Endothelial cell of umbilical vein (primary cell): ENCODE measurements at regions not wholly inside any gene's neighbourhood (a gene's known extent, or its start where the extent isn't known, plus 50 kb on each side); places are given as distances from the start of the nearest gene placed in this dataset.
"Not testable (repeated sequence)": the region's sequence is repeated elsewhere in the genome, so short reads cannot be mapped to it uniquely, and the experiment has no call there.

Experiments used
- BruUV-seq: library from RNA; stranded (reverse); fragments of 400-500 nt; replicated peaks from 2 replicates; lab custom pipeline; 2021; lab: Mats Ljungman, UMichigan
- CTCF ChIA-PET: fragments of 300-600, 350-600 bp; sonication (Branson Sonifier 250); formaldehyde crosslinking; loops from one replicate; lab custom pipeline; 2021; ENCODE audit warnings: antibody characterized with exemption, inconsistent platforms; lab: Charles Lee
- POLR2A ChIA-PET: fragments of 300-600, 350-600 bp; sonication (Branson Sonifier 250); formaldehyde crosslinking; loops from one replicate; lab custom pipeline; 2021; ENCODE audit warnings: antibody characterized with exemption, inconsistent platforms; lab: Charles Lee
- DNase-seq: peaks from one replicate; pipeline ENCODE4 v3.0.0-alpha.2; 2011; ENCODE audit warnings: low read depth, low spot score
- FAIRE-seq: peaks from 2 replicates; lab custom pipeline; 2011; peaks lifted over from hg19 to GRCh38; lab: Jason Lieb, UNC
- H2AFZ ChIP-seq: 2 replicates; pipeline ENCODE4 v1.6.0; 2012; ENCODE audit warnings: low read depth, low read length, control low read depth, inconsistent platforms
- H3K27ac ChIP-seq: 2 replicates; pipeline ENCODE4 v1.5.1; 2011; ENCODE audit warnings: low read depth, mild to moderate bottlenecking, control low read depth, low read length, moderate library complexity; ENCODE audit not compliant: insufficient read depth
- H3K27me3 ChIP-seq, 2 experiments: 2 replicates each; pipeline versions ENCODE4 v1.6.0 to v1.6.1; 2011; ENCODE audit warnings: low read length in 2 of 2, mixed read lengths in 1 of 2; ENCODE audit not compliant: control insufficient read depth in 2 of 2, insufficient read depth in 2 of 2
- H3K36me3 ChIP-seq, 2 experiments: 2 replicates in 1 of 2; 3 replicates in 1 of 2; pipeline ENCODE4 v1.5.1; 2011; ENCODE audit warnings: low read length in 2 of 2, mild to moderate bottlenecking in 1 of 2, moderate library complexity in 1 of 2; ENCODE audit not compliant: control insufficient read depth in 2 of 2, insufficient read depth in 2 of 2; ENCODE audit errors: extremely low read depth in 1 of 2
- H3K4me1 ChIP-seq: 3 replicates; pipeline ENCODE4 v1.5.1; 2011; ENCODE audit warnings: mild to moderate bottlenecking, low read length; ENCODE audit not compliant: control insufficient read depth, insufficient read depth; ENCODE audit errors: extremely low read depth
- H3K4me2 ChIP-seq: 2 replicates; pipeline ENCODE4 v1.6.1; 2011; ENCODE audit warnings: low read length, control low read depth, mixed read lengths; ENCODE audit not compliant: insufficient read depth
- H3K4me3 ChIP-seq, 3 experiments: fragments of 200-600 bp in 1 of 3; sonication (generic), shearing (Covaris generic) in 1 of 3; replicated peaks in 1 of 3; 2 replicates each; pipeline ENCODE4 v1.5.1; 2011 to 2016; ENCODE audit warnings: control low read depth in 3 of 3, low read length in 3 of 3, mild to moderate bottlenecking in 2 of 3, inconsistent platforms in 1 of 3, low read depth in 1 of 3, moderate library complexity in 1 of 3; ENCODE audit not compliant: insufficient read depth in 1 of 3
- H3K79me2 ChIP-seq: 2 replicates; pipeline ENCODE4 v1.6.0; 2012; ENCODE audit warnings: low read length, inconsistent platforms; ENCODE audit not compliant: control insufficient read depth, insufficient read depth
- H3K9ac ChIP-seq: replicated peaks from 2 replicates; pipeline ENCODE3; 2011; ENCODE audit warnings: low read length, control low read depth; ENCODE audit not compliant: insufficient read depth; ENCODE audit errors: extremely low read depth
- H3K9me1 ChIP-seq: replicated peaks from 3 replicates; pipeline ENCODE4 v1.6.0; 2011; ENCODE audit warnings: mild to moderate bottlenecking, low read length; ENCODE audit not compliant: control insufficient read depth, insufficient read depth; ENCODE audit errors: extremely low read depth
- H3K9me3 ChIP-seq: replicated peaks from 2 replicates; pipeline ENCODE4 v1.5.1; 2012; ENCODE audit warnings: low read length, inconsistent platforms; ENCODE audit not compliant: control insufficient read depth, insufficient read depth
- H4K20me1 ChIP-seq: replicated peaks from 2 replicates; pipeline ENCODE3; 2011; ENCODE audit warnings: mild to moderate bottlenecking, low read length; ENCODE audit not compliant: control insufficient read depth, insufficient read depth; ENCODE audit errors: extremely low read depth
- CTCF ChIP-seq, 2 donors: IDR thresholded peaks; 1 replicate in 1 of 2; 2 replicates in 1 of 2; pipeline ENCODE4 v1.5.1; 2011; ENCODE audit warnings: low read length in 2 of 2, mild to moderate bottlenecking in 2 of 2, moderate library complexity in 2 of 2, control low read depth in 1 of 2, inconsistent platforms in 1 of 2, low read depth in 1 of 2; ENCODE audit not compliant: insufficient read depth in 1 of 2; ENCODE audit errors: extremely low read depth in 1 of 2
- EZH2 ChIP-seq: IDR thresholded peaks from 2 replicates; pipeline ENCODE4 v1.6.1; 2012; ENCODE audit warnings: borderline replicate concordance, low read depth, mild to moderate bottlenecking, moderate library complexity, low read length, inconsistent platforms; ENCODE audit not compliant: severe bottlenecking
- FOS ChIP-seq: IDR thresholded peaks from 2 replicates; pipeline ENCODE4 v1.6.1; 2011; ENCODE audit warnings: mild to moderate bottlenecking, low read length, moderate library complexity, borderline replicate concordance; ENCODE audit not compliant: insufficient read depth
- GATA2 ChIP-seq: IDR thresholded peaks from 2 replicates; pipeline ENCODE4 v1.7.0; 2011; ENCODE audit warnings: low read depth, mild to moderate bottlenecking, moderate library complexity, mixed read lengths, low read length; ENCODE audit not compliant: insufficient read length, insufficient read depth
- JUN ChIP-seq: IDR thresholded peaks from 2 replicates; pipeline ENCODE4 v1.6.1; 2011; ENCODE audit warnings: borderline replicate concordance, low read depth; ENCODE audit not compliant: insufficient read length, insufficient read depth
- MAX ChIP-seq: IDR thresholded peaks from 2 replicates; pipeline ENCODE4 v1.6.1; 2011; ENCODE audit not compliant: insufficient read depth, insufficient read length
- MYC ChIP-seq: IDR thresholded peaks from one replicate; pipeline ENCODE4 v1.6.1; 2011; ENCODE audit warnings: mild to moderate bottlenecking, low read depth, low read length
- POLR2A ChIP-seq: IDR thresholded peaks from 2 replicates; pipeline ENCODE4 v1.6.1; 2012; ENCODE audit warnings: low read depth, mild to moderate bottlenecking, control low read depth, low read length
- POLR2AphosphoS5 ChIP-seq: IDR thresholded peaks from 2 replicates; pipeline ENCODE4 v1.6.1; 2012; ENCODE audit warnings: low read depth, mild to moderate bottlenecking, control low read depth, low read length, moderate library complexity; ENCODE audit not compliant: insufficient read depth
- dilution Hi-C: fragments of 300-500 bp; cut with MboI; formaldehyde crosslinking; loops from one replicate; pipeline ENCODE4 v1.15.0; 2019; ENCODE audit warnings: low sequenced_read_pairs; ENCODE audit not compliant: extremely low pct_ligation_motif_present
- intact Hi-C: fragments of 100-400 bp; cut with micrococcal nuclease; formaldehyde crosslinking; loops from one replicate; pipeline ENCODE4 v1.10.0; 2022

- no peak overlapping the region for H2AFZ ChIP-seq
Observed at GRCh38 chr4:179728305-179728704, 2286.1 kb upstream of the AGA start.

GRCh38 chr4:179736820-179737219, 2294.6 kb upstream of the AGA start:
- DNase-seq, H4K20me1 ChIP-seq, H3K79me2 ChIP-seq, H3K4me3 ChIP-seq, H3K4me1 ChIP-seq, H3K27ac ChIP-seq, POLR2A ChIA-PET, FAIRE-seq, H2AFZ ChIP-seq, H3K36me3 ChIP-seq, H3K27me3 ChIP-seq, dilution Hi-C loops, CTCF ChIA-PET, H3K9me1 ChIP-seq, intact Hi-C loops, H3K9me3 ChIP-seq, BruUV-seq, H3K4me2 ChIP-seq, H3K9ac ChIP-seq: not testable (repeated sequence)

More at GRCh38 chr4:179728305-179728704, 2286.1 kb upstream of the AGA start:
- H3K9me3 ChIP-seq: peaks cover 2% of the 10 kb centered on the region
- no peak overlapping the region for H3K27ac ChIP-seq
- H3K4me1 ChIP-seq: no peaks in the 10 kb centered on the region
- H3K9me1 ChIP-seq: no peaks in the 10 kb centered on the region
- FAIRE-seq: no peak
- no TSS peak for BruUV-seq
- TF ChIP-seq POLR2A (no peak), MAX (no peak), JUN (no peak), EZH2 (no peak), FOS (no peak), MYC (no peak), CTCF (IDR thresholded peaks at IDR 0.05; ENCODE audit: extremely low read depth in 1 of 2, insufficient read depth in 1 of 2, low read depth in 1 of 2, low read length in 2 of 2) (no peak), POLR2AphosphoS5 (no peak), GATA2 (no peak)
- ChIA-PET CTCF (no interaction called here), POLR2A (no interaction called here)
- no peaks in the 10 kb centered on the region for H3K79me2 ChIP-seq
- H3K4me2 ChIP-seq: no peak overlapping the region
- no peaks in the 10 kb centered on the region for H3K36me3 ChIP-seq
- no peaks in the 10 kb centered on the region for H4K20me1 ChIP-seq
- no peak overlapping the region for H3K9ac ChIP-seq
- dilution Hi-C loops (no loop called here), intact Hi-C loops (no loop called here)
- DNase-seq: no peak
- H3K27me3 ChIP-seq: no peaks in the 10 kb centered on the region
- no peak overlapping the region for H3K4me3 ChIP-seq
